H1 (cell line): ENCODE measurements at regions not wholly inside any gene's neighbourhood (a gene's known extent, or its start where the extent isn't known, plus 50 kb on each side); places are given as distances from the start of the nearest gene placed in this dataset.

ENCODE experiments used
- BACH1 ChIP-seq: IDR thresholded peaks from 2 replicates; pipeline ENCODE4 v1.6.1; 2012; ENCODE audit warnings: low read length, improper control_type of control experiment
- CEBPB ChIP-seq: IDR thresholded peaks from 2 replicates; pipeline ENCODE4 v1.6.1; 2012; ENCODE audit warnings: low read depth, low read length
- CHD7 ChIP-seq: fragments of 300-600 bp; sonication (generic); IDR thresholded peaks from 2 replicates; pipeline ENCODE4 v1.7.1; 2012; ENCODE audit warnings: low read length, moderate library complexity, mild to moderate bottlenecking, inconsistent platforms; ENCODE audit not compliant: insufficient replicate concordance
- CREB1 ChIP-seq: IDR thresholded peaks from 2 replicates; pipeline ENCODE4 v1.6.1; 2012; ENCODE audit warnings: inconsistent platforms
- CTCF ChIP-seq, 3 experiments: IDR thresholded peaks; 1 replicate in 2 of 3; 2 replicates in 1 of 3; pipeline versions ENCODE4 v1.5.1 to v1.6.1; 2011; ENCODE audit warnings: low read length in 3 of 3, mild to moderate bottlenecking in 3 of 3, inconsistent platforms in 2 of 3, low read depth in 1 of 3, moderate library complexity in 1 of 3; ENCODE audit not compliant: insufficient read depth in 1 of 3; ENCODE audit errors: control extremely low read depth in 1 of 3
- GTF2F1 ChIP-seq: IDR thresholded peaks from 2 replicates; pipeline ENCODE4 v1.6.1; 2012; ENCODE audit warnings: low read depth, low read length, improper control_type of control experiment, borderline replicate concordance
- JUN ChIP-seq: IDR thresholded peaks from 2 replicates; pipeline ENCODE4 v1.6.1; 2011; ENCODE audit warnings: low read depth, mild to moderate bottlenecking, improper control_type of control experiment, low read length
- POLR2AphosphoS5 ChIP-seq: IDR thresholded peaks from 2 replicates; pipeline ENCODE4 v1.6.1; 2011; ENCODE audit warnings: low read depth, low read length
- SIRT6 ChIP-seq: IDR thresholded peaks from one replicate; pipeline ENCODE4 v1.7.1; 2012; ENCODE audit warnings: low read length, inconsistent platforms
- SUZ12 ChIP-seq: fragments of 200-600 bp; sonication (generic); IDR thresholded peaks from 2 replicates; pipeline ENCODE4 v1.6.1; 2012; ENCODE audit warnings: mild to moderate bottlenecking, inconsistent platforms, low read length, moderate library complexity, mixed read lengths

- TF ChIP-seq CHD7 = no peak
- no peak for TF ChIP-seq CREB1
- no peak for TF ChIP-seq BACH1
- no peak for TF ChIP-seq CEBPB
- no peak for TF ChIP-seq SUZ12
- TF ChIP-seq CTCF (IDR thresholded peaks at IDR 0.05; ENCODE audit: control extremely low read depth in 1 of 3, insufficient read depth in 1 of 3, low read depth in 1 of 3, low read length in 3 of 3) = no peak
- TF ChIP-seq SIRT6 = no peak
- no peak for TF ChIP-seq JUN
- TF ChIP-seq POLR2AphosphoS5 = no peak
- no peak for TF ChIP-seq GTF2F1
Observed at GRCh38 chr3:153840487-153840886, 280.7 kb upstream of the ARHGEF26 start (continued).
